ENCODE measurements at regions not wholly inside any gene's neighbourhood (a gene's known extent, or its start where the extent isn't known, plus 50 kb on each side); places are given as distances from the start of the nearest gene placed in this dataset.

- no peak for DNase-seq (ENCODE audit: low read depth)
- no peak for TF ChIP-seq CTCF (IDR thresholded peaks at IDR 0.05; ENCODE audit: insufficient read depth, low read depth, low read length, missing control alignments)
- no peak overlapping the region for H3K4me3 ChIP-seq (ENCODE audit: low read length)
Observed at GRCh38 chr1:78367700-78368099, 123.1 kb upstream of the PTGFR start.

GRCh38 chr1:78369546-78369945, 121.2 kb upstream of the PTGFR start:
- TF ChIP-seq CTCF (IDR thresholded peaks at IDR 0.05; ENCODE audit: insufficient read depth, low read depth, low read length, missing control alignments) = no peak
- DNase-seq (ENCODE audit: low read depth) = peak; percentile 35
- no peak overlapping the region for H3K4me3 ChIP-seq (ENCODE audit: low read length)

GRCh38 chr1:78370356-78370755, 120.4 kb upstream of the PTGFR start:
- peak; percentile 69 for DNase-seq (ENCODE audit: low read depth)
- TF ChIP-seq CTCF (IDR thresholded peaks at IDR 0.05; ENCODE audit: insufficient read depth, low read depth, low read length, missing control alignments) = no peak
- H3K4me3 ChIP-seq (ENCODE audit: low read length) = no peak overlapping the region

- peak; percentile 39 for DNase-seq (ENCODE audit: low read depth)
- TF ChIP-seq CTCF (IDR thresholded peaks at IDR 0.05; ENCODE audit: insufficient read depth, low read depth, low read length, missing control alignments) = no peak
- no peak overlapping the region for H3K4me3 ChIP-seq (ENCODE audit: low read length)
Observed at GRCh38 chr1:78370779-78371482, 119.8 kb upstream of the PTGFR start.

GRCh38 chr1:78373676-78374075, 117.1 kb upstream of the PTGFR start:
- no peak for TF ChIP-seq CTCF (IDR thresholded peaks at IDR 0.05; ENCODE audit: insufficient read depth, low read depth, low read length, missing control alignments)
- H3K4me3 ChIP-seq (ENCODE audit: low read length) = no peak overlapping the region
- no peak for DNase-seq (ENCODE audit: low read depth)

- H3K4me3 ChIP-seq (ENCODE audit: low read length) = no peak overlapping the region
- no peak for TF ChIP-seq CTCF (IDR thresholded peaks at IDR 0.05; ENCODE audit: insufficient read depth, low read depth, low read length, missing control alignments)
- no peak for DNase-seq (ENCODE audit: low read depth)
Observed at GRCh38 chr1:78375996-78376395, 114.8 kb upstream of the PTGFR start.

- H3K4me3 ChIP-seq (ENCODE audit: low read length) = no peak overlapping the region
- TF ChIP-seq CTCF (IDR thresholded peaks at IDR 0.05; ENCODE audit: insufficient read depth, low read depth, low read length, missing control alignments) = peak; percentile 6
Observed at GRCh38 chr1:78377356-78377928, 113.3 kb upstream of the PTGFR start.

More at GRCh38 chr1:78377356-78377928, 113.3 kb upstream of the PTGFR start:
- DNase-seq (ENCODE audit: low read depth) = peak; percentile 69

All from epithelial cell of esophagus (primary cell).